ENCODE measurements at regions not wholly inside any gene's neighbourhood (a gene's known extent, or its start where the extent isn't known, plus 50 kb on each side); places are given as distances from the start of the nearest gene placed in this dataset.

GRCh38 chr12:38132139-38132538 is 184.4 kb upstream of the ALG10B start:
- TF ChIP-seq CTCF (IDR thresholded peaks at IDR 0.05) = no peak
- Mint-ChIP-seq H3K9me3 (no peaks in the 10 kb centered on the region), H3K4me3 (no peak overlapping the region), H3K27me3 (ENCODE audit: insufficient read depth) (peaks cover 3% of the 10 kb centered on the region), H3K36me3 (ENCODE audit: low read depth) (no peaks in the 10 kb centered on the region), H3K4me1 (ENCODE audit: low read depth) (no peaks in the 10 kb centered on the region), H3K27ac (no peak overlapping the region)
- no peak for DNase-seq

GRCh38 chr12:38137287-38137686 is 179.3 kb upstream of the ALG10B start:
- no peak overlapping the region for H3K4me3 Mint-ChIP-seq
- peaks cover 11% of the 10 kb centered on the region for H3K27me3 Mint-ChIP-seq (ENCODE audit: insufficient read depth)
- no peak for DNase-seq
- no peaks in the 10 kb centered on the region for H3K36me3 Mint-ChIP-seq (ENCODE audit: low read depth)
- peaks cover 18% of the 10 kb centered on the region for H3K4me1 Mint-ChIP-seq (ENCODE audit: low read depth)
- no peak overlapping the region for H3K27ac Mint-ChIP-seq
- H3K9me3 Mint-ChIP-seq = no peaks in the 10 kb centered on the region
- no peak for TF ChIP-seq CTCF (IDR thresholded peaks at IDR 0.05)

- no peak overlapping the region; the same call in 1 of the 2 replicates for H3K4me3 Mint-ChIP-seq
- no peaks in the 10 kb centered on the region for H3K9me3 Mint-ChIP-seq
- no peak for TF ChIP-seq CTCF (IDR thresholded peaks at IDR 0.05)
- DNase-seq = no peak
- H3K36me3 Mint-ChIP-seq (ENCODE audit: low read depth) = no peaks in the 10 kb centered on the region
- H3K27me3 Mint-ChIP-seq (ENCODE audit: insufficient read depth) = peaks cover 11% of the 10 kb centered on the region
- H3K4me1 Mint-ChIP-seq (ENCODE audit: low read depth) = peaks cover 18% of the 10 kb centered on the region
- H3K27ac Mint-ChIP-seq = no peak overlapping the region
These were observed 178.9 kb upstream of the ALG10B start for GRCh38 chr12:38137716-38138115.

GRCh38 chr12:38138225-38139221 is 178.1 kb upstream of the ALG10B start:
- TF ChIP-seq CTCF (IDR thresholded peaks at IDR 0.05) = peak; percentile 99
- Mint-ChIP-seq H3K4me1 (ENCODE audit: low read depth) (peaks cover 18% of the 10 kb centered on the region), H3K27me3 (ENCODE audit: insufficient read depth) (peaks cover 12% of the 10 kb centered on the region), H3K36me3 (ENCODE audit: low read depth) (no peaks in the 10 kb centered on the region), H3K9me3 (no peaks in the 10 kb centered on the region), H3K4me3 (peak overlapping the region; percentile 77), H3K27ac (no peak overlapping the region)
- DNase-seq = peak; percentile 58

- Mint-ChIP-seq H3K9me3 (no peaks in the 10 kb centered on the region), H3K4me3 (no peak overlapping the region; the same call in 1 of the 2 replicates), H3K27ac (no peak overlapping the region), H3K36me3 (ENCODE audit: low read depth) (no peaks in the 10 kb centered on the region), H3K4me1 (ENCODE audit: low read depth) (peaks cover 18% of the 10 kb centered on the region), H3K27me3 (ENCODE audit: insufficient read depth) (peaks cover 14% of the 10 kb centered on the region)
- DNase-seq = no peak
- no peak for TF ChIP-seq CTCF (IDR thresholded peaks at IDR 0.05)
These were observed 177.1 kb upstream of the ALG10B start for GRCh38 chr12:38139456-38139855.

Measured in HFFc6 (cell line).